Islet precursor cell (in vitro differentiated cells): ENCODE measurements at regions not wholly inside any gene's neighbourhood (a gene's known extent, or its start where the extent isn't known, plus 50 kb on each side); places are given as distances from the start of the nearest gene placed in this dataset.

Experiments used
- DNase-seq: peaks from one replicate; pipeline ENCODE4 v3.0.0-alpha.2; 2018

GRCh38 chrX:96246436-96246835, 438.2 kb upstream of the DIAPH2 start:
- no peak for DNase-seq
